ENCODE measurements at regions not wholly inside any gene's neighbourhood (a gene's known extent, or its start where the extent isn't known, plus 50 kb on each side); places are given as distances from the start of the nearest gene placed in this dataset.

DNA sequence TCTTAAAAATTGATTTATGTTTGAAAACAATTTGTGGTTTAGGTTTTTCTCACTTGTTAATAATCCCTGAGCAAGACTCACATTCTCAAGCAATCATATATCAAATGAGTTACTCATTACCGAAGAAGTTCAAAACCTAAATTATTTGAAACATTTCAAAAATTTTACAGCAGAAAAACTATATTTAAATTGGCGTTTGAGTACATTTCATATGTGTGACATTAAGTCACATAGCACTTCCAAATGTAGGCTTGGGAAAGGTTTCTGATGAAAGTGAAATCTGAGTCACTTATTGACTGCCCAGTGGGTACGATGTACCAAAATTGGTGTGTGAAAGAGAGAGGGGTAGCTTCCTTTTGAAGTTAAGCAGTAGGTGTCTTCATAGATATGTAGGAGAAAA, 411.4 kb upstream of the SGCD start:
- H3K9me3 Mint-ChIP-seq (ENCODE audit: unreplicated experiment), result no peaks in the 10 kb centered on the region
- TF ChIP-seq, protein P1, sequence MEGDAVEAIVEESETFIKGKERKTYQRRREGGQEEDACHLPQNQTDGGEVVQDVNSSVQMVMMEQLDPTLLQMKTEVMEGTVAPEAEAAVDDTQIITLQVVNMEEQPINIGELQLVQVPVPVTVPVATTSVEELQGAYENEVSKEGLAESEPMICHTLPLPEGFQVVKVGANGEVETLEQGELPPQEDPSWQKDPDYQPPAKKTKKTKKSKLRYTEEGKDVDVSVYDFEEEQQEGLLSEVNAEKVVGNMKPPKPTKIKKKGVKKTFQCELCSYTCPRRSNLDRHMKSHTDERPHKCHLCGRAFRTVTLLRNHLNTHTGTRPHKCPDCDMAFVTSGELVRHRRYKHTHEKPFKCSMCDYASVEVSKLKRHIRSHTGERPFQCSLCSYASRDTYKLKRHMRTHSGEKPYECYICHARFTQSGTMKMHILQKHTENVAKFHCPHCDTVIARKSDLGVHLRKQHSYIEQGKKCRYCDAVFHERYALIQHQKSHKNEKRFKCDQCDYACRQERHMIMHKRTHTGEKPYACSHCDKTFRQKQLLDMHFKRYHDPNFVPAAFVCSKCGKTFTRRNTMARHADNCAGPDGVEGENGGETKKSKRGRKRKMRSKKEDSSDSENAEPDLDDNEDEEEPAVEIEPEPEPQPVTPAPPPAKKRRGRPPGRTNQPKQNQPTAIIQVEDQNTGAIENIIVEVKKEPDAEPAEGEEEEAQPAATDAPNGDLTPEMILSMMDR (IDR thresholded peaks at IDR 0.05; ENCODE audit: partially characterized antibody, unreplicated experiment), result no peak
- H3K27ac Mint-ChIP-seq (ENCODE audit: unreplicated experiment), result no peak overlapping the region
- H3K27me3 Mint-ChIP-seq (ENCODE audit: unreplicated experiment), result no peaks in the 10 kb centered on the region
- no peaks in the 10 kb centered on the region for H3K36me3 Mint-ChIP-seq (ENCODE audit: unreplicated experiment)
- no peak overlapping the region for H3K4me3 Mint-ChIP-seq (ENCODE audit: unreplicated experiment)
- DNase-seq, result no peak
- H3K4me1 Mint-ChIP-seq (ENCODE audit: low read depth, unreplicated experiment), result no peaks in the 10 kb centered on the region

DNA sequence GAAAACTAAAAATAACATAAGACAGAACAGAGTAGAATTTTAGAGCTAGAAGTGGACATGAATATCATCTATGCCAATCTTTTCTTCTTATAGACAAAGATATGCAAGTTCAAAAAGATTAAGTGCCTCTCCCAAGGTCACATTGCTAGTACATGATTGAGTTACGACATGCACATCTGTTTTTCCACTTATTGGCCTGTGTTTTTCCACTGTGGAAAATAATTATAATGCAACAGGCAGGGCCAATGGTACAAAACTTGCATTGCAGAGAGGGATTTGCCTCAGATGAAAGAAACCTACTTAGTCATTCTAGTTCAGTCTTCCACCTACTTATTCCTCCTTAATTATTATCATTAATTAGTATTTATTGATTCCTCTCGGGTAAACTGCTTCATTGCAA, 407.8 kb upstream of the SGCD start:
- peaks cover 3% of the 10 kb centered on the region for H3K4me1 Mint-ChIP-seq (ENCODE audit: low read depth, unreplicated experiment)
- H3K36me3 Mint-ChIP-seq (ENCODE audit: unreplicated experiment), result no peaks in the 10 kb centered on the region
- no peak overlapping the region for H3K27ac Mint-ChIP-seq (ENCODE audit: unreplicated experiment)
- peaks cover 2% of the 10 kb centered on the region for H3K27me3 Mint-ChIP-seq (ENCODE audit: unreplicated experiment)
- no peak for DNase-seq
- H3K9me3 Mint-ChIP-seq (ENCODE audit: unreplicated experiment), result no peaks in the 10 kb centered on the region
- TF ChIP-seq, protein P1 (IDR thresholded peaks at IDR 0.05; ENCODE audit: partially characterized antibody, unreplicated experiment), result no peak
- no peak overlapping the region for H3K4me3 Mint-ChIP-seq (ENCODE audit: unreplicated experiment)

DNA sequence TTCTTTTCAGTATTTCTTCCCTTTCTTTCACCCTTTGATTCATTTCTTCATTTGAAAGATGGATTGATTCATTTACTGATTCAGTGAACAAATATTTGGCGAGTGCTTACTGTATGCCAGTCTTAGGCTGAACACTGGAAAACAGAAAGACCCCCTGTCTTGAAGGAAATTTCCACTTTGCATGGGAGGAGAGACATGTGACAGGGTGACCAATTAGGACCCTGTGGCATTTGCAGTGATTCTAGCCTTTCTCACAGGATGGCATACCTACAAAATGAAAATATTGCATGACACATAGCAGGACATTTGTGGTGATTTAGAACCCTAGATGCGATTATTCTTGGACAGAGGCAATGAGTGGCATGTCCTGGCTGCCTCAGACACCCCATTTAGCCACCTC, 407.2 kb upstream of the SGCD start:
- no peak for DNase-seq
- Mint-ChIP-seq H3K27ac (ENCODE audit: unreplicated experiment) (no peak overlapping the region), H3K9me3 (ENCODE audit: unreplicated experiment) (no peaks in the 10 kb centered on the region), H3K27me3 (ENCODE audit: unreplicated experiment) (peaks cover 2% of the 10 kb centered on the region), H3K4me1 (ENCODE audit: low read depth, unreplicated experiment) (peaks cover 3% of the 10 kb centered on the region), H3K36me3 (ENCODE audit: unreplicated experiment) (no peaks in the 10 kb centered on the region), H3K4me3 (ENCODE audit: unreplicated experiment) (no peak overlapping the region)
- TF ChIP-seq, protein P1 (IDR thresholded peaks at IDR 0.05; ENCODE audit: partially characterized antibody, unreplicated experiment), result no peak

DNA sequence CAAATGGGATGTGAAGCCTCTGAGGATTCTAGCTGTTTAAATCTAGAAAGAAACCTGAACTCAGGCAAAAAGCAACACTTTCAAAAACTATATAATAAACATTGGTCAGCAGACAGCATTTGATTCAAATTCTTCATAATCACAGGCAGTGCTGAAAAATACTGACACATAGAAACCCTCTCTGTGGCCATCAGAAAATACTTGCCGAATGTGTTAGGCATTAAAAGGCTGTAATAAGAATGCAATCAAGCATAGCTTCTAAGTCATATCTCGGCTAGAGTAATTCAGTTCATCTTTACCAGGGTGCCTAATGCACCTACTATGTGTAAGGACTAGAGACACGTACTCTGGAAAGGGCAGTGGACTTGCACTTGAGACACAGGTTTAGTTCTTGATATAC, 405.3 kb upstream of the SGCD start:
- Mint-ChIP-seq H3K9me3 (ENCODE audit: unreplicated experiment) (no peaks in the 10 kb centered on the region), H3K27ac (ENCODE audit: unreplicated experiment) (no peak overlapping the region), H3K4me3 (ENCODE audit: unreplicated experiment) (no peak overlapping the region), H3K36me3 (ENCODE audit: unreplicated experiment) (no peaks in the 10 kb centered on the region), H3K27me3 (ENCODE audit: unreplicated experiment) (peaks cover 2% of the 10 kb centered on the region), H3K4me1 (ENCODE audit: low read depth, unreplicated experiment) (peaks cover 3% of the 10 kb centered on the region)
- TF ChIP-seq, protein P1 (IDR thresholded peaks at IDR 0.05; ENCODE audit: partially characterized antibody, unreplicated experiment), result no peak
- DNase-seq, result no peak

DNA sequence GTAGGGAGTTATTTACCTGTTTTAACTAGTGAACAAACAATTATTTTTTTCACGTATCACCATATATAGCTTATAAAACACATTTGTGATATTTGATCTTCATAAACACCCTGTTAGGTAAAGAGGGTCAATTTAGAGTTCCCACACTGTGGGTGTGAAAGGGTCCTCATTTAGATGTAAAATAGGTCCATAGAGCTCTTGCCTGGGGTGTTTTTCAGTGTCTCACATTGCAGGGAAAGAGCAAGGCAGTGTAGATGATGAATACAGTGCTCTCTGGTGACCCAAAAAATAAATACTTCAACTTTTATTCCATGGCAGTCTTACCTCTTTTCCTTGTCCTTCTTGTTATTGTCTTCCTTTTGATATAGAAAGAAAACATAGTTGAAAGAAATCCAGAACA, 403.2 kb upstream of the SGCD start:
- H3K9me3 Mint-ChIP-seq (ENCODE audit: unreplicated experiment), result no peaks in the 10 kb centered on the region
- TF ChIP-seq, protein P1 (IDR thresholded peaks at IDR 0.05; ENCODE audit: partially characterized antibody, unreplicated experiment), result no peak
- no peak for DNase-seq
- H3K36me3 Mint-ChIP-seq (ENCODE audit: unreplicated experiment), result no peaks in the 10 kb centered on the region
- no peak overlapping the region for H3K27ac Mint-ChIP-seq (ENCODE audit: unreplicated experiment)
- H3K4me1 Mint-ChIP-seq (ENCODE audit: low read depth, unreplicated experiment), result peaks cover 3% of the 10 kb centered on the region
- H3K27me3 Mint-ChIP-seq (ENCODE audit: unreplicated experiment), result peaks cover 2% of the 10 kb centered on the region
- H3K4me3 Mint-ChIP-seq (ENCODE audit: unreplicated experiment), result no peak overlapping the region
